Pons (tissue), 1 donor: ENCODE measurements at regions not wholly inside any gene's neighbourhood (a gene's known extent, or its start where the extent isn't known, plus 50 kb on each side); places are given as distances from the start of the nearest gene placed in this dataset.

Experiments used
- DNase-seq: peaks from one replicate; pipeline ENCODE4 v3.0.0-alpha.2; 2016; ENCODE audit warnings: low spot score

- no peak for DNase-seq
These were observed 84.9 kb upstream of the GLIS3 start for GRCh38 chr9:4384750-4385149.

DNA sequence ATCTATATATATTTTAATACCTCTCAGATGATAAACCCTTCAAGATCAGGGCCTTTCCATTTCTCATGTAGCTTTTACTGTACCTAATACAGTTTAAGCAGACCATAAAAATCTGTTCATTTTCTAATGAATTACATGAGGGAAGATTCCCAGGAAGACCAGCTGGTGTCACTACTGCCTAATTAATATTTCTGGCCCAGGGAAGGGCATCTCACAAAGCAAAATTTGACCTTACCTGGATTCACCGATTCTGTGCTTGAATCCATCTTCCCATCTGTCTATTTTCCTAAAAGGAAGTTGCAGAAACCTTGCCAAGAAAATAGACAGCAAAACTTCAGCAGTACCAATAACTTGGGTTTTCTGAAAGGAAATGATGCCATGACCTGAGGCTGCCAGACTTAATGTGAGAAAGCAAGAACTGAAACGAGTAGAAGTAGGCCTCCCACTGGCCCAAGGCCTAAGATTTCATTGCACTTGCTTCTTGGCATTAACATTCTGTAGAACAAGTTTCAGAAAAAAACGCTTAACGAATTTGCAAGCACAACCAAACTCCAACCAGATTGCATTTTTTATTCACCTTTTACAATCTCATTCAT is 83.0 kb upstream of the GLIS3 start:
- peak; percentile 52 for DNase-seq

DNA sequence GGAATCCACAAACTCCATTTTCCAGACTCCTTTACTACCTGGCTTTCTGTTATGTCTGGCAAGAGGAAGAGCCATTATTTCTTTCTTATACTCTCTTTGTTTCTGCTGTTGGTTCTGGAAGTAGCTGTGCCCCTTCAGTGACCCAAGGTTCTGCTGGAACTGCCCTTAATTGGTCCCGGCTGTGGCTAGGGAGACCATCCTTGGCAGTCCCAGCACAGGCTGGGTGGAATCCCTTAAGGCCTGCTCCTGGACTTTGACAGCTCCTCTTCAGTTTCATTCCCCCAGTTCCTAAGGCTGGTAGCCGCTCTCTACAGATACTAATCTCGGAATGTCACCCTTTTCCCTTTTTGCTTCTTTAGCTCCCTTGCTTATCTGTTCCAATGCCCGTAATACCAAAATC is 81.9 kb upstream of the GLIS3 start:
- no peak for DNase-seq

DNA sequence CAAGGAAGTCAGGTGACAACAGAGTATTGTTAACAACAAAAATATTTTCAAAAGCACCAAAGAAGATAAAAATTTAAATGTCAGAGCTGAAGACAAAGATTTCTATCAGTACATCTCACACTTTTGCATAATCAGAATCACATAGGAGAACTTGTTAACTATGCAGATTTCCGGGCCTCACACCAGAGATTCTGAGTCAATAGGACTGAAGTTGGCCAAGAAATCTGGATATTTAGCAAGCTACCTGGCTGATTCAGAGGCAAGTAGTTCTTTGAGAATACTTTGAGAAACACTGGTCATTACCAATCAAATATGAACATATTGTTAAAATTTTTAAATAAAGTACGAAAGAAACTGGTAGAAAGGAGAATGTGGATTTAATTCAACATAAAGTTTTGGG is 80.5 kb upstream of the GLIS3 start:
- DNase-seq: no peak

GRCh38 chr9:4375424-4376200 is 75.7 kb upstream of the GLIS3 start:
- DNase-seq: peak; percentile 43

- no peak for DNase-seq
These were observed 71.2 kb upstream of the GLIS3 start for GRCh38 chr9:4371108-4371507.

- DNase-seq: no peak
These were observed 70.6 kb upstream of the GLIS3 start for GRCh38 chr9:4370501-4370900.

DNA sequence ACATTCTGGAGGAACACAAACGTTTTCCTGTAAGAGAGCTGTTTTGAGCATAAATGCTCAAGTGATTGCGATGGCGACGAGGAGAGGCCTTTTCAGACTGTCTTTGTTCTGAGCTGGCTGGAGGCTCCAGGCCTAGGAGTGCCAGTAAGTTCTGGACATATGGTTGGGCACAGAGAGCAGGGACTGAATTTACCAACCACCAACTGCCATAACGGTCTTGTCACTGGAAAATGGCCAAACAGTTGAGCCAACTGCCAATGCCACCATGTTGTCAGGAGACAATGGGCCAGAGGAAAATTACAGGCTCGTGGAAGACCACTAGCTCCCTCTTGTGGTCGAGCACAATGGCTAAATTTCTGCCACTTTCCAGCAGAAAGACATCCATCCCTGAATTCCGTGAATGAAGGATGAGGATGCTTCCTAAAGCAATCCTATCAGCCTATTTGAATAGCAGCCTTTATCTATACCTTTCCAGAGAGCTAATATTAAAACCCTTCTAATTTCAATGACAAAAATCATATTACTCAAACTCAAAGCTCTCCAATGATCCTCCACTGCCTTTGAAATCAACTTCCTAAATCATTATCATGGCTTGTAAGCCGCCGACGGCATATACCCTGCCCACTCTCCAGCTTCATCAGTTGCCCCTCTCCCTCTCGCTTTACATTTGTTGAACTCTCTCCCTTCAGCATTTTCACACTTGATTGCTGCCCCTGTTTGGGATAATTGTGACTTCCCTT is 66.9 kb upstream of the GLIS3 start:
- DNase-seq: peak; percentile 87

GRCh38 chr9:4365055-4365454 is 65.2 kb upstream of the GLIS3 start:
- no peak for DNase-seq

DNA sequence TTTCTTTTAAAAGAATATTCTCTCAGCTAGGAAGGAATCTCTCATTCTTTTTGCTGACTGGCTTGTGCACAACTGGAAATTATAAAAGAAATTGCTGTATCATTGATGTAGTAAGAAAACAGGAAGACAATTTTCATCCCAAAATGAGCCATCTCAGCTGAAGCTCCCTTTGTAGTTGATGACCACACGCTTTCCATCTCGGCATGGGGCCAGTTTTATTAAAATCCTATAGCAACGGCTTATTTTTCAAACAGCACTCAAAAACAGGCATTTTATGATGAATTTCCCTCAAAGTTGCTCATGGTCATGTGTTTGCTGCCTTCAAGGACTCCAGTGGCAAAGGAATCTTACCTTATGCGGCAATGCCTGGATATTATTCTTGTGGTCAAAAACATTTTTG is 62.4 kb upstream of the GLIS3 start:
- DNase-seq: no peak

GRCh38 chr9:4359016-4359415 is 59.1 kb upstream of the GLIS3 start:
- DNase-seq: no peak

- no peak for DNase-seq
These were observed 58.1 kb upstream of the GLIS3 start for GRCh38 chr9:4357929-4358328.

- DNase-seq: no peak
These were observed 56.4 kb upstream of the GLIS3 start for GRCh38 chr9:4356306-4356705.

- DNase-seq: no peak
These were observed 53.4 kb upstream of the GLIS3 start for GRCh38 chr9:4353236-4353635.

GRCh38 chr9:4349816-4350418 is 50.0 kb upstream of the GLIS3 start:
- DNase-seq: no peak
